ENCODE measurements at regions not wholly inside any gene's neighbourhood (a gene's known extent, or its start where the extent isn't known, plus 50 kb on each side); places are given as distances from the start of the nearest gene placed in this dataset.

DNA sequence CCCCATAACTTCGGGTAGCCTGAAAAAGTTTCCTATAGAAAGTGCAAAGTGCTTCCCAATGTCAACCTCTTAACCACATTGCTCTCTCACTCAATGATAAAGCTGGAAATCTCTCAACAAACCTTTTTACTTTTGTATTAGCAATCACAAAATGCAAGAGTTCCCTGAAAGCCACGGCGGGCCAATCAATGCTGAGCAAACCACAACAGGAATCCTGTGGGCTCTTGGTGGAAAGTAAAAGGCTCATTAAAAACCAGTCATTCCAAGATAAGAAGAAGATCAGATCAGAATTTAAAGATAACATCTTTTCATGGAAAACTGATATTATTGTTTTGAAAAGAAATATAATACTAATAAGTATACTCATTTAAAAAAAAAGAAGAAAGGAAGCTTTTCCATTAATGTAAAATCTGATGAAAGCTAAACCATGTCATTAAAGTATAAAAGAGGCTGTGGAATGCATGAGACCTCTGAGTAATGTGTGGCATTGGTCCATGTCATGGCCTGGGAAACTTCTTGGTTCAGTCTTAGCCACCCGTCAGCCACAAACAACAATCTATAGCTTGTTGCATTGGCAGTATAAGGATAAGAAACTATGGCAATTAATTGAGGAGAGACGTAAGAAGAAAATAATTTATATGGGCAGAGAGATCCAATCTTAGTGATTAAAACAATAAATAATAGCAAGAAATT, 1066.1 kb upstream of the SORCS1 start (continued):
- TF ChIP-seq, protein P1, sequence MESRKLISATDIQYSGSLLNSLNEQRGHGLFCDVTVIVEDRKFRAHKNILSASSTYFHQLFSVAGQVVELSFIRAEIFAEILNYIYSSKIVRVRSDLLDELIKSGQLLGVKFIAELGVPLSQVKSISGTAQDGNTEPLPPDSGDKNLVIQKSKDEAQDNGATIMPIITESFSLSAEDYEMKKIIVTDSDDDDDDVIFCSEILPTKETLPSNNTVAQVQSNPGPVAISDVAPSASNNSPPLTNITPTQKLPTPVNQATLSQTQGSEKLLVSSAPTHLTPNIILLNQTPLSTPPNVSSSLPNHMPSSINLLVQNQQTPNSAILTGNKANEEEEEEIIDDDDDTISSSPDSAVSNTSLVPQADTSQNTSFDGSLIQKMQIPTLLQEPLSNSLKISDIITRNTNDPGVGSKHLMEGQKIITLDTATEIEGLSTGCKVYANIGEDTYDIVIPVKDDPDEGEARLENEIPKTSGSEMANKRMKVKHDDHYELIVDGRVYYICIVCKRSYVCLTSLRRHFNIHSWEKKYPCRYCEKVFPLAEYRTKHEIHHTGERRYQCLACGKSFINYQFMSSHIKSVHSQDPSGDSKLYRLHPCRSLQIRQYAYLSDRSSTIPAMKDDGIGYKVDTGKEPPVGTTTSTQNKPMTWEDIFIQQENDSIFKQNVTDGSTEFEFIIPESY (IDR thresholded peaks at IDR 0.05; ENCODE audit: extremely low read depth, insufficient replicate concordance, low read length), result no peak
- TF ChIP-seq TCF7L2 (IDR thresholded peaks at IDR 0.05; ENCODE audit: borderline replicate concordance, extremely low read depth, insufficient read depth, insufficient read length), result no peak

DNA sequence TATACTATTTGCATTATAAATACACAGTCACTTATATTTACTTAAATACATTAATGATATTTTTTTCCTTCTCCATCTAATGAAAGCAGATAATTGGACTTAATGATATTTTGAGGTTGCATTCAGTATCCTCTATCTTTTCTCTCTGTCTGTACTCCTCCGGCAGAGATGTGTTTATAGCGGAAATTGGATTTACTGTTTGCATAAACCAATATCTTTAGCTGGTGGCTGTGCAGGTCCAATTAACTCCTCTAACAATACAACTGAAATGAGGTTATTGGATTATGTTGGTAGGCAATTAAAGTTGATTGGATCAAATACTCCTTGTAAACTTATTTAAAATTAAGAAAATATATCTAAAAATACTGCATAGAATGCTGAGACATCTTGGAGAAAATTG, 1044.2 kb upstream of the SORCS1 start:
- no peaks in the 10 kb centered on the region for H4K20me1 ChIP-seq (ENCODE audit: insufficient read depth)
- ChIA-PET RAD21 (ENCODE audit: low non-redundant PET in 1 of 2, low total read pairs in 2 of 2, uncharacterized antibody in 2 of 2, unreplicated experiment in 2 of 2) (no interaction called here), CTCF (no interaction called here), POLR2A (no interaction called here)
- H3K9ac ChIP-seq (ENCODE audit: low read length), result no peak overlapping the region
- TF ChIP-seq TCF7L2 (IDR thresholded peaks at IDR 0.05; ENCODE audit: borderline replicate concordance, extremely low read depth, insufficient read depth, insufficient read length) (no peak), POLR2AphosphoS5 (IDR thresholded peaks at IDR 0.05; ENCODE audit: low read depth, low read length) (no peak), JUND (IDR thresholded peaks at IDR 0.05) (no peak), YY1 (IDR thresholded peaks at IDR 0.05; ENCODE audit: extremely low read depth, insufficient replicate concordance, low read depth, low read length) (no peak), SP1 (IDR thresholded peaks at IDR 0.05; ENCODE audit: low read depth) (no peak), RAD21 (IDR thresholded peaks at IDR 0.05; ENCODE audit: low read depth) (no peak), SRF (IDR thresholded peaks at IDR 0.05; ENCODE audit: low read depth) (no peak), EZH2phosphoT487 (IDR thresholded peaks at IDR 0.05; ENCODE audit: borderline replicate concordance) (no peak)
- TF ChIP-seq, protein P1 (IDR thresholded peaks at IDR 0.05; ENCODE audit: extremely low read depth, insufficient replicate concordance, low read length), result no peak
- TF ChIP-seq, protein P2, sequence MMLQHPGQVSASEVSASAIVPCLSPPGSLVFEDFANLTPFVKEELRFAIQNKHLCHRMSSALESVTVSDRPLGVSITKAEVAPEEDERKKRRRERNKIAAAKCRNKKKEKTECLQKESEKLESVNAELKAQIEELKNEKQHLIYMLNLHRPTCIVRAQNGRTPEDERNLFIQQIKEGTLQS (IDR thresholded peaks at IDR 0.05), result no peak
- TF ChIP-seq, protein P3, sequence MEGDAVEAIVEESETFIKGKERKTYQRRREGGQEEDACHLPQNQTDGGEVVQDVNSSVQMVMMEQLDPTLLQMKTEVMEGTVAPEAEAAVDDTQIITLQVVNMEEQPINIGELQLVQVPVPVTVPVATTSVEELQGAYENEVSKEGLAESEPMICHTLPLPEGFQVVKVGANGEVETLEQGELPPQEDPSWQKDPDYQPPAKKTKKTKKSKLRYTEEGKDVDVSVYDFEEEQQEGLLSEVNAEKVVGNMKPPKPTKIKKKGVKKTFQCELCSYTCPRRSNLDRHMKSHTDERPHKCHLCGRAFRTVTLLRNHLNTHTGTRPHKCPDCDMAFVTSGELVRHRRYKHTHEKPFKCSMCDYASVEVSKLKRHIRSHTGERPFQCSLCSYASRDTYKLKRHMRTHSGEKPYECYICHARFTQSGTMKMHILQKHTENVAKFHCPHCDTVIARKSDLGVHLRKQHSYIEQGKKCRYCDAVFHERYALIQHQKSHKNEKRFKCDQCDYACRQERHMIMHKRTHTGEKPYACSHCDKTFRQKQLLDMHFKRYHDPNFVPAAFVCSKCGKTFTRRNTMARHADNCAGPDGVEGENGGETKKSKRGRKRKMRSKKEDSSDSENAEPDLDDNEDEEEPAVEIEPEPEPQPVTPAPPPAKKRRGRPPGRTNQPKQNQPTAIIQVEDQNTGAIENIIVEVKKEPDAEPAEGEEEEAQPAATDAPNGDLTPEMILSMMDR (IDR thresholded peaks at IDR 0.05 in 2 of 3, conservative IDR thresholded peaks at IDR 0.05 in 1 of 3; ENCODE audit: borderline replicate concordance in 1 of 3, insufficient read depth in 1 of 3, low read depth in 2 of 3, low read length in 2 of 3), result no peak
- H3K4me2 ChIP-seq (ENCODE audit: low read length), result no peak overlapping the region
- H3K36me3 ChIP-seq (ENCODE audit: control insufficient read depth in 1 of 2, insufficient read depth in 2 of 2, low read length in 2 of 2), result no peaks in the 10 kb centered on the region
- H3K4me3 ChIP-seq (replicated peaks in 1 of 2; ENCODE audit: low read depth in 1 of 2, low read length in 2 of 2), result no peak overlapping the region
- peaks cover 24 to 39% of the 10 kb centered on the region in 2 experiments; a peak in 3 of 4 replicates for H3K9me3 ChIP-seq (ENCODE audit: control insufficient read depth in 1 of 2, insufficient read depth in 1 of 2, low read depth in 1 of 2, low read length in 2 of 2)
- DNase-seq (ENCODE audit: low read depth, low spot score) (no peak), ATAC-seq (no peak)
- H3K79me2 ChIP-seq (ENCODE audit: insufficient read depth, low read length), result no peaks in the 10 kb centered on the region
- no peaks in the 10 kb centered on the region for H3K4me1 ChIP-seq (ENCODE audit: control insufficient read depth in 1 of 2, insufficient read depth in 2 of 2, low read length in 2 of 2)
- intact Hi-C loops (cut with micrococcal nuclease), result no loop called here
- no TSS peak for BruUV-seq (replicated peaks)
- H3K27me3 ChIP-seq (ENCODE audit: insufficient read depth, low read length), result no peaks in the 10 kb centered on the region
- H2AFZ ChIP-seq (ENCODE audit: low read depth, low read length, poor library complexity, severe bottlenecking), result no peak overlapping the region
- H3K9me2 ChIP-seq (ENCODE audit: insufficient read depth), result no peaks in the 10 kb centered on the region
- H3K27ac ChIP-seq (ENCODE audit: low read depth, low read length), result no peak overlapping the region

Measured in HCT116 (cell line).